ENCODE measurements at regions not wholly inside any gene's neighbourhood (a gene's known extent, or its start where the extent isn't known, plus 50 kb on each side); places are given as distances from the start of the nearest gene placed in this dataset.

DNA sequence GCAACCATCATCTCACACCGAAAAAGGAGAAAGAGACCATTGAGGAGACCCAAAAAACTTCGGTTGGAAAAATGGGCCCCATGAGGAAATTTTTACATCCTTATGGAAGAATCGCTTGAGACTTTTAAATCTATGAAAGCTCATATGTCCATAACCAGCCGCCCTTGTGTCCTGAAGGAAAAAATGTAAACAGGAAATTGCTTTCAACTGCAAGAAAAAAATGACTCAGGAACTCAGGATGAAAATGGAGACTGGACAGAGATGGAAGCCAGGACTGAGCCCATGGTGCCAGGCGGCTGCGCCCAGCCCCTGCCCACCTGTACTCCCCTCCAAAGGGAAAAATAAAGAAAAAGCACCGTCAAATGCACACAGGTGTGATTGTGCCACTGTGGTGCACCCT, 81.5 kb upstream of the SLC66A3 start:
- TF ChIP-seq ZNF331 (CRISPR knock-in tag; IDR thresholded peaks at IDR 0.05; ENCODE audit: low read depth) = no peak
- TF ChIP-seq EZH2phosphoT487 (IDR thresholded peaks at IDR 0.05; ENCODE audit: unreplicated experiment) = no peak
- TF ChIP-seq POLR2AphosphoS5 (IDR thresholded peaks at IDR 0.05; ENCODE audit: low read depth) = no peak
- TF ChIP-seq, protein P1, sequence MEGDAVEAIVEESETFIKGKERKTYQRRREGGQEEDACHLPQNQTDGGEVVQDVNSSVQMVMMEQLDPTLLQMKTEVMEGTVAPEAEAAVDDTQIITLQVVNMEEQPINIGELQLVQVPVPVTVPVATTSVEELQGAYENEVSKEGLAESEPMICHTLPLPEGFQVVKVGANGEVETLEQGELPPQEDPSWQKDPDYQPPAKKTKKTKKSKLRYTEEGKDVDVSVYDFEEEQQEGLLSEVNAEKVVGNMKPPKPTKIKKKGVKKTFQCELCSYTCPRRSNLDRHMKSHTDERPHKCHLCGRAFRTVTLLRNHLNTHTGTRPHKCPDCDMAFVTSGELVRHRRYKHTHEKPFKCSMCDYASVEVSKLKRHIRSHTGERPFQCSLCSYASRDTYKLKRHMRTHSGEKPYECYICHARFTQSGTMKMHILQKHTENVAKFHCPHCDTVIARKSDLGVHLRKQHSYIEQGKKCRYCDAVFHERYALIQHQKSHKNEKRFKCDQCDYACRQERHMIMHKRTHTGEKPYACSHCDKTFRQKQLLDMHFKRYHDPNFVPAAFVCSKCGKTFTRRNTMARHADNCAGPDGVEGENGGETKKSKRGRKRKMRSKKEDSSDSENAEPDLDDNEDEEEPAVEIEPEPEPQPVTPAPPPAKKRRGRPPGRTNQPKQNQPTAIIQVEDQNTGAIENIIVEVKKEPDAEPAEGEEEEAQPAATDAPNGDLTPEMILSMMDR (conservative IDR thresholded peaks at IDR 0.05; ENCODE audit: low read depth in 2 of 2) = no peak
- TF ChIP-seq EZH2 (IDR thresholded peaks at IDR 0.05; ENCODE audit: low read depth, unreplicated experiment) = no peak
- no peak for TF ChIP-seq CREB1 (CRISPR knock-in tag; IDR thresholded peaks at IDR 0.05; ENCODE audit: low read depth)
- TF ChIP-seq, protein P2, sequence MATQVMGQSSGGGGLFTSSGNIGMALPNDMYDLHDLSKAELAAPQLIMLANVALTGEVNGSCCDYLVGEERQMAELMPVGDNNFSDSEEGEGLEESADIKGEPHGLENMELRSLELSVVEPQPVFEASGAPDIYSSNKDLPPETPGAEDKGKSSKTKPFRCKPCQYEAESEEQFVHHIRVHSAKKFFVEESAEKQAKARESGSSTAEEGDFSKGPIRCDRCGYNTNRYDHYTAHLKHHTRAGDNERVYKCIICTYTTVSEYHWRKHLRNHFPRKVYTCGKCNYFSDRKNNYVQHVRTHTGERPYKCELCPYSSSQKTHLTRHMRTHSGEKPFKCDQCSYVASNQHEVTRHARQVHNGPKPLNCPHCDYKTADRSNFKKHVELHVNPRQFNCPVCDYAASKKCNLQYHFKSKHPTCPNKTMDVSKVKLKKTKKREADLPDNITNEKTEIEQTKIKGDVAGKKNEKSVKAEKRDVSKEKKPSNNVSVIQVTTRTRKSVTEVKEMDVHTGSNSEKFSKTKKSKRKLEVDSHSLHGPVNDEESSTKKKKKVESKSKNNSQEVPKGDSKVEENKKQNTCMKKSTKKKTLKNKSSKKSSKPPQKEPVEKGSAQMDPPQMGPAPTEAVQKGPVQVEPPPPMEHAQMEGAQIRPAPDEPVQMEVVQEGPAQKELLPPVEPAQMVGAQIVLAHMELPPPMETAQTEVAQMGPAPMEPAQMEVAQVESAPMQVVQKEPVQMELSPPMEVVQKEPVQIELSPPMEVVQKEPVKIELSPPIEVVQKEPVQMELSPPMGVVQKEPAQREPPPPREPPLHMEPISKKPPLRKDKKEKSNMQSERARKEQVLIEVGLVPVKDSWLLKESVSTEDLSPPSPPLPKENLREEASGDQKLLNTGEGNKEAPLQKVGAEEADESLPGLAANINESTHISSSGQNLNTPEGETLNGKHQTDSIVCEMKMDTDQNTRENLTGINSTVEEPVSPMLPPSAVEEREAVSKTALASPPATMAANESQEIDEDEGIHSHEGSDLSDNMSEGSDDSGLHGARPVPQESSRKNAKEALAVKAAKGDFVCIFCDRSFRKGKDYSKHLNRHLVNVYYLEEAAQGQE (IDR thresholded peaks at IDR 0.05; ENCODE audit: unreplicated experiment) = no peak
- TF ChIP-seq, protein P3, sequence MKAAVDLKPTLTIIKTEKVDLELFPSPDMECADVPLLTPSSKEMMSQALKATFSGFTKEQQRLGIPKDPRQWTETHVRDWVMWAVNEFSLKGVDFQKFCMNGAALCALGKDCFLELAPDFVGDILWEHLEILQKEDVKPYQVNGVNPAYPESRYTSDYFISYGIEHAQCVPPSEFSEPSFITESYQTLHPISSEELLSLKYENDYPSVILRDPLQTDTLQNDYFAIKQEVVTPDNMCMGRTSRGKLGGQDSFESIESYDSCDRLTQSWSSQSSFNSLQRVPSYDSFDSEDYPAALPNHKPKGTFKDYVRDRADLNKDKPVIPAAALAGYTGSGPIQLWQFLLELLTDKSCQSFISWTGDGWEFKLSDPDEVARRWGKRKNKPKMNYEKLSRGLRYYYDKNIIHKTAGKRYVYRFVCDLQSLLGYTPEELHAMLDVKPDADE (IDR thresholded peaks at IDR 0.05) = no peak
- no peak for TF ChIP-seq ZNF114 (CRISPR knock-in tag; IDR thresholded peaks at IDR 0.05)
- TF ChIP-seq, protein P4, sequence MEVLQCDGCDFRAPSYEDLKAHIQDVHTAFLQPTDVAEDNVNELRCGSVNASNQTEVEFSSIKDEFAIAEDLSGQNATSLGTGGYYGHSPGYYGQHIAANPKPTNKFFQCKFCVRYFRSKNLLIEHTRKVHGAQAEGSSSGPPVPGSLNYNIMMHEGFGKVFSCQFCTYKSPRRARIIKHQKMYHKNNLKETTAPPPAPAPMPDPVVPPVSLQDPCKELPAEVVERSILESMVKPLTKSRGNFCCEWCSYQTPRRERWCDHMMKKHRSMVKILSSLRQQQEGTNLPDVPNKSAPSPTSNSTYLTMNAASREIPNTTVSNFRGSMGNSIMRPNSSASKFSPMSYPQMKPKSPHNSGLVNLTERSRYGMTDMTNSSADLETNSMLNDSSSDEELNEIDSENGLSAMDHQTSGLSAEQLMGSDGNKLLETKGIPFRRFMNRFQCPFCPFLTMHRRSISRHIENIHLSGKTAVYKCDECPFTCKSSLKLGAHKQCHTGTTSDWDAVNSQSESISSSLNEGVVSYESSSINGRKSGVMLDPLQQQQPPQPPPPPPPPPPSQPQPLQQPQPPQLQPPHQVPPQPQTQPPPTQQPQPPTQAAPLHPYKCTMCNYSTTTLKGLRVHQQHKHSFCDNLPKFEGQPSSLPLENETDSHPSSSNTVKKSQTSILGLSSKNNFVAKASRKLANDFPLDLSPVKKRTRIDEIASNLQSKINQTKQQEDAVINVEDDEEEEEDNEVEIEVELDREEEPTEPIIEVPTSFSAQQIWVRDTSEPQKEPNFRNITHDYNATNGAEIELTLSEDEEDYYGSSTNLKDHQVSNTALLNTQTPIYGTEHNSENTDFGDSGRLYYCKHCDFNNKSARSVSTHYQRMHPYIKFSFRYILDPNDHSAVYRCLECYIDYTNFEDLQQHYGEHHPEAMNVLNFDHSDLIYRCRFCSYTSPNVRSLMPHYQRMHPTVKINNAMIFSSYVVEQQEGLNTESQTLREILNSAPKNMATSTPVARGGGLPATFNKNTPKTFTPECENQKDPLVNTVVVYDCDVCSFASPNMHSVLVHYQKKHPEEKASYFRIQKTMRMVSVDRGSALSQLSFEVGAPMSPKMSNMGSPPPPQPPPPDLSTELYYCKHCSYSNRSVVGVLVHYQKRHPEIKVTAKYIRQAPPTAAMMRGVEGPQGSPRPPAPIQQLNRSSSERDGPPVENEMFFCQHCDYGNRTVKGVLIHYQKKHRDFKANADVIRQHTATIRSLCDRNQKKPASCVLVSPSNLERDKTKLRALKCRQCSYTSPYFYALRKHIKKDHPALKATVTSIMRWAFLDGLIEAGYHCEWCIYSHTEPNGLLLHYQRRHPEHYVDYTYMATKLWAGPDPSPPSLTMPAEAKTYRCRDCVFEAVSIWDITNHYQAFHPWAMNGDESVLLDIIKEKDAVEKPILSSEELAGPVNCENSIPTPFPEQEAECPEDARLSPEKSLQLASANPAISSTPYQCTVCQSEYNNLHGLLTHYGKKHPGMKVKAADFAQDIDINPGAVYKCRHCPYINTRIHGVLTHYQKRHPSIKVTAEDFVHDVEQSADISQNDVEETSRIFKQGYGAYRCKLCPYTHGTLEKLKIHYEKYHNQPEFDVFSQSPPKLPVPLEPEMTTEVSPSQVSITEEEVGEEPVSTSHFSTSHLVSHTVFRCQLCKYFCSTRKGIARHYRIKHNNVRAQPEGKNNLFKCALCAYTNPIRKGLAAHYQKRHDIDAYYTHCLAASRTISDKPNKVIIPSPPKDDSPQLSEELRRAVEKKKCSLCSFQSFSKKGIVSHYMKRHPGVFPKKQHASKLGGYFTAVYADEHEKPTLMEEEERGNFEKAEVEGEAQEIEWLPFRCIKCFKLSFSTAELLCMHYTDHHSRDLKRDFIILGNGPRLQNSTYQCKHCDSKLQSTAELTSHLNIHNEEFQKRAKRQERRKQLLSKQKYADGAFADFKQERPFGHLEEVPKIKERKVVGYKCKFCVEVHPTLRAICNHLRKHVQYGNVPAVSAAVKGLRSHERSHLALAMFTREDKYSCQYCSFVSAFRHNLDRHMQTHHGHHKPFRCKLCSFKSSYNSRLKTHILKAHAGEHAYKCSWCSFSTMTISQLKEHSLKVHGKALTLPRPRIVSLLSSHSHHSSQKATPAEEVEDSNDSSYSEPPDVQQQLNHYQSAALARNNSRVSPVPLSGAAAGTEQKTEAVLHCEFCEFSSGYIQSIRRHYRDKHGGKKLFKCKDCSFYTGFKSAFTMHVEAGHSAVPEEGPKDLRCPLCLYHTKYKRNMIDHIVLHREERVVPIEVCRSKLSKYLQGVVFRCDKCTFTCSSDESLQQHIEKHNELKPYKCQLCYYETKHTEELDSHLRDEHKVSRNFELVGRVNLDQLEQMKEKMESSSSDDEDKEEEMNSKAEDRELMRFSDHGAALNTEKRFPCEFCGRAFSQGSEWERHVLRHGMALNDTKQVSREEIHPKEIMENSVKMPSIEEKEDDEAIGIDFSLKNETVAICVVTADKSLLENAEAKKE (CRISPR knock-in tag; IDR thresholded peaks at IDR 0.05) = no peak
- TF ChIP-seq NANOG (IDR thresholded peaks at IDR 0.05; ENCODE audit: borderline replicate concordance) = no peak

All from GM23338 (cell line).